Liver (tissue), 8 donors: ENCODE measurements at regions not wholly inside any gene's neighbourhood (a gene's known extent, or its start where the extent isn't known, plus 50 kb on each side); places are given as distances from the start of the nearest gene placed in this dataset.

ENCODE experiments used
- DNase-seq: peaks from one replicate; pipeline ENCODE4 v3.0.0-alpha.2; 2017; ENCODE audit warnings: low spot score
- H3K27ac ChIP-seq, 2 donors: one replicate each; pipeline ENCODE4 v1.7.0; 2013; ENCODE audit warnings: inconsistent platforms in 2 of 2, low read length in 2 of 2, control low read depth in 1 of 2, low read depth in 1 of 2, mild to moderate bottlenecking in 1 of 2
- H3K27me3 ChIP-seq, 4 donors: one replicate each; pipeline versions ENCODE4 v1.6.1 to v1.7.0; 2013; ENCODE audit warnings: low read length in 3 of 4, inconsistent platforms in 1 of 4, mild to moderate bottlenecking in 1 of 4, moderate library complexity in 1 of 4; ENCODE audit not compliant: control insufficient read depth in 4 of 4, insufficient read depth in 4 of 4
- H3K36me3 ChIP-seq, 4 donors: one replicate each; pipeline versions ENCODE4 v1.6.1 to v1.7.0; 2013; ENCODE audit warnings: low read length in 3 of 4, mild to moderate bottlenecking in 3 of 4, low read depth in 1 of 4, moderate library complexity in 1 of 4; ENCODE audit not compliant: control insufficient read depth in 4 of 4, insufficient read depth in 3 of 4
- H3K4me1 ChIP-seq, 4 donors: one replicate each; pipeline versions ENCODE4 v1.6.1 to v1.7.0; 2013; ENCODE audit warnings: low read length in 3 of 4, mild to moderate bottlenecking in 3 of 4, moderate library complexity in 1 of 4; ENCODE audit not compliant: control insufficient read depth in 4 of 4, insufficient read depth in 4 of 4
- H3K4me3 ChIP-seq, 3 donors: one replicate each; pipeline versions ENCODE4 v1.6.1 to v1.7.0; 2013; ENCODE audit warnings: low read length in 3 of 3, control low read depth in 1 of 3, low read depth in 1 of 3, mild to moderate bottlenecking in 1 of 3
- H3K9ac ChIP-seq, 2 donors: one replicate each; pipeline ENCODE4 v1.7.0; 2013; ENCODE audit warnings: low read length in 2 of 2, mild to moderate bottlenecking in 2 of 2, moderate library complexity in 2 of 2, control low read depth in 1 of 2, low read depth in 1 of 2
- H3K9me3 ChIP-seq, 4 donors: one replicate each; pipeline versions ENCODE4 v1.6.1 to v1.7.0; 2013; ENCODE audit warnings: low read length in 3 of 4; ENCODE audit not compliant: control insufficient read depth in 4 of 4
- EGR1 ChIP-seq, 2 donors: IDR thresholded peaks; 2 replicates each; pipeline ENCODE4 v1.6.1; 2016 to 2018; ENCODE audit warnings: antibody characterized with exemption in 2 of 2, low read depth in 2 of 2
- FOXA1 ChIP-seq: IDR thresholded peaks from 2 replicates; pipeline ENCODE4 v1.6.1; 2016; ENCODE audit warnings: antibody characterized with exemption
- FOXA2 ChIP-seq: IDR thresholded peaks from 2 replicates; pipeline ENCODE4 v1.6.1; 2016; ENCODE audit warnings: antibody characterized with exemption
- GABPA ChIP-seq, 2 donors: IDR thresholded peaks in 1 of 2; conservative IDR thresholded peaks in 1 of 2; 2 replicates each; pipeline ENCODE4 v1.6.1; 2016; ENCODE audit warnings: antibody characterized with exemption in 2 of 2, mild to moderate bottlenecking in 1 of 2, moderate library complexity in 1 of 2
- HNF4A ChIP-seq, 2 donors: conservative IDR thresholded peaks; 2 replicates each; pipeline ENCODE4 v1.6.1; 2016; ENCODE audit warnings: antibody characterized with exemption in 2 of 2, mild to moderate bottlenecking in 2 of 2
- HNF4G ChIP-seq: IDR thresholded peaks from 2 replicates; pipeline ENCODE4 v1.6.1; 2016; ENCODE audit warnings: antibody characterized with exemption
- JUND ChIP-seq, 2 donors: IDR thresholded peaks; 2 replicates each; pipeline ENCODE4 v1.6.1; 2016; ENCODE audit warnings: antibody characterized with exemption in 2 of 2
- NR2F2 ChIP-seq: IDR thresholded peaks from 2 replicates; pipeline ENCODE4 v1.6.1; 2016; ENCODE audit warnings: antibody characterized with exemption
- RAD21 ChIP-seq, 2 donors: IDR thresholded peaks; 2 replicates each; pipeline ENCODE4 v1.6.1; 2016; ENCODE audit warnings: antibody characterized with exemption in 2 of 2, mild to moderate bottlenecking in 2 of 2
- RXRA ChIP-seq, 2 donors: IDR thresholded peaks; 2 replicates each; pipeline ENCODE4 v1.6.1; 2017 to 2018; ENCODE audit warnings: antibody characterized with exemption in 2 of 2, mild to moderate bottlenecking in 1 of 2
- SP1 ChIP-seq: IDR thresholded peaks from 2 replicates; pipeline ENCODE4 v1.6.1; 2018; ENCODE audit warnings: antibody characterized with exemption, mild to moderate bottlenecking
- TAF1 ChIP-seq: conservative IDR thresholded peaks from 2 replicates; pipeline ENCODE4 v1.6.1; 2016; ENCODE audit warnings: antibody characterized with exemption, mild to moderate bottlenecking
- YY1 ChIP-seq: IDR thresholded peaks from 2 replicates; pipeline ENCODE4 v1.6.1; 2016; ENCODE audit warnings: antibody characterized with exemption, mild to moderate bottlenecking
- WGBS: extraction: QIAGEN DNeasy Blood & Tissue Kit; methylation state at CpG from one replicate; pipeline ENCODE4 v1.1.7; 2013; 5-methylcytosine and 5-hydroxymethylcytosine counted together
- TF ChIP-seq, protein P1 (sequence below): IDR thresholded peaks from 2 replicates; pipeline ENCODE4 v1.6.1; 2016; ENCODE audit warnings: antibody characterized with exemption
- TF ChIP-seq, protein P2 (sequence below): fragments of 150-350 bp; IDR thresholded peaks from 2 replicates; pipeline ENCODE4 v1.5.1; 2017; ENCODE audit warnings: improper control_type of control experiment, low read depth, low read length; ENCODE audit not compliant: missing input control
- TF ChIP-seq, protein P3 (sequence below): IDR thresholded peaks from 2 replicates; pipeline ENCODE4 v1.6.1; 2016; ENCODE audit warnings: antibody characterized with exemption
- TF ChIP-seq, protein P4 (sequence below): IDR thresholded peaks from 2 replicates; pipeline ENCODE4 v1.6.1; 2016; ENCODE audit warnings: antibody characterized with exemption, mild to moderate bottlenecking
- TF ChIP-seq, protein P5 (sequence below): IDR thresholded peaks from 2 replicates; pipeline ENCODE4 v1.6.1; 2016; ENCODE audit warnings: antibody characterized with exemption
- donor health status: healthy.
- donor health status: healthy.
- donor health status: healthy.
- donor health status: healthy.
- donor health status: healthy.

DNA sequence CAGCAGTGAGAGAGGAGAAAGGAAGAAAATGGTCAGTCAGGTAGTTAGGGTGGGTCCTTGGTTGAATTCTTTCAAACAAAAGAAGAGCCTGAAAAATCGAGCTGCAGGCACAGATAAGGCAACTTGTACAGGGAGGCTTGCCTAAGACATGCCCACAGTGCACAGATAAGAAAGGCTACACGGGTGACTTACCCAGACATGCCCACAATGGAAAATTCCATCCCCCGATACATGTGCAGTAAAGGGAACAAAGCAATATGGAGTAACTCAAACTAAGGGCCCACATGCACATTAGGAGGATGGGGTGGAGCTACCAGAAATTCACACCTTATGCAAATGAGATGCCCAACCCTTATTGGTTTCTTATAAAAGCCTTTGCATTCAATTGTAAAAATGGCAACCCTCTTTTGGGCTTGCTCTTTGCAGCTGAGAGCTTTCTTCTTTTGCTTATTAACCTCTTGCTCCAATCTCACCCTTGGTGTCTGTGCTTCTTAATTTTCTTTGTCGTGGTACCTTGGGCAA is 110.3 kb upstream of the RMP24 start:
- Histone ChIP-seq H3K9ac (no peak overlapping the region), H3K27ac (no peak overlapping the region), H3K4me3 (no peak overlapping the region), H3K36me3 (no peaks in the 10 kb centered on the region), H3K9me3 (no peaks in the 10 kb centered on the region), H3K27me3 (no peaks in the 10 kb centered on the region), H3K4me1 (no peaks in the 10 kb centered on the region)
- 57% methylated on average over 4 of the region's 4 CpGs for WGBS
- DNase-seq: no peak
- no peak for TF ChIP-seq FOXA1
- no peak for TF ChIP-seq HNF4G
- TF ChIP-seq HNF4A (conservative IDR thresholded peaks at IDR 0.05): no peak
- TF ChIP-seq, protein P1, sequence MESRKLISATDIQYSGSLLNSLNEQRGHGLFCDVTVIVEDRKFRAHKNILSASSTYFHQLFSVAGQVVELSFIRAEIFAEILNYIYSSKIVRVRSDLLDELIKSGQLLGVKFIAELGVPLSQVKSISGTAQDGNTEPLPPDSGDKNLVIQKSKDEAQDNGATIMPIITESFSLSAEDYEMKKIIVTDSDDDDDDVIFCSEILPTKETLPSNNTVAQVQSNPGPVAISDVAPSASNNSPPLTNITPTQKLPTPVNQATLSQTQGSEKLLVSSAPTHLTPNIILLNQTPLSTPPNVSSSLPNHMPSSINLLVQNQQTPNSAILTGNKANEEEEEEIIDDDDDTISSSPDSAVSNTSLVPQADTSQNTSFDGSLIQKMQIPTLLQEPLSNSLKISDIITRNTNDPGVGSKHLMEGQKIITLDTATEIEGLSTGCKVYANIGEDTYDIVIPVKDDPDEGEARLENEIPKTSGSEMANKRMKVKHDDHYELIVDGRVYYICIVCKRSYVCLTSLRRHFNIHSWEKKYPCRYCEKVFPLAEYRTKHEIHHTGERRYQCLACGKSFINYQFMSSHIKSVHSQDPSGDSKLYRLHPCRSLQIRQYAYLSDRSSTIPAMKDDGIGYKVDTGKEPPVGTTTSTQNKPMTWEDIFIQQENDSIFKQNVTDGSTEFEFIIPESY: no peak
- TF ChIP-seq, protein P2, sequence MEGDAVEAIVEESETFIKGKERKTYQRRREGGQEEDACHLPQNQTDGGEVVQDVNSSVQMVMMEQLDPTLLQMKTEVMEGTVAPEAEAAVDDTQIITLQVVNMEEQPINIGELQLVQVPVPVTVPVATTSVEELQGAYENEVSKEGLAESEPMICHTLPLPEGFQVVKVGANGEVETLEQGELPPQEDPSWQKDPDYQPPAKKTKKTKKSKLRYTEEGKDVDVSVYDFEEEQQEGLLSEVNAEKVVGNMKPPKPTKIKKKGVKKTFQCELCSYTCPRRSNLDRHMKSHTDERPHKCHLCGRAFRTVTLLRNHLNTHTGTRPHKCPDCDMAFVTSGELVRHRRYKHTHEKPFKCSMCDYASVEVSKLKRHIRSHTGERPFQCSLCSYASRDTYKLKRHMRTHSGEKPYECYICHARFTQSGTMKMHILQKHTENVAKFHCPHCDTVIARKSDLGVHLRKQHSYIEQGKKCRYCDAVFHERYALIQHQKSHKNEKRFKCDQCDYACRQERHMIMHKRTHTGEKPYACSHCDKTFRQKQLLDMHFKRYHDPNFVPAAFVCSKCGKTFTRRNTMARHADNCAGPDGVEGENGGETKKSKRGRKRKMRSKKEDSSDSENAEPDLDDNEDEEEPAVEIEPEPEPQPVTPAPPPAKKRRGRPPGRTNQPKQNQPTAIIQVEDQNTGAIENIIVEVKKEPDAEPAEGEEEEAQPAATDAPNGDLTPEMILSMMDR: no peak
- TF ChIP-seq, protein P3, sequence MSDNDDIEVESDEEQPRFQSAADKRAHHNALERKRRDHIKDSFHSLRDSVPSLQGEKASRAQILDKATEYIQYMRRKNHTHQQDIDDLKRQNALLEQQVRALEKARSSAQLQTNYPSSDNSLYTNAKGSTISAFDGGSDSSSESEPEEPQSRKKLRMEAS: no peak
- TF ChIP-seq SP1: no peak
- no peak for TF ChIP-seq EGR1 (IDR thresholded peaks at IDR 0.05; ENCODE audit: low read depth in 2 of 2)
- TF ChIP-seq YY1: no peak
- no peak for TF ChIP-seq JUND (IDR thresholded peaks at IDR 0.05)
- no peak for TF ChIP-seq NR2F2
- no peak for TF ChIP-seq GABPA (IDR thresholded peaks at IDR 0.05 in 1 of 2, conservative IDR thresholded peaks at IDR 0.05 in 1 of 2)
- TF ChIP-seq, protein P4, sequence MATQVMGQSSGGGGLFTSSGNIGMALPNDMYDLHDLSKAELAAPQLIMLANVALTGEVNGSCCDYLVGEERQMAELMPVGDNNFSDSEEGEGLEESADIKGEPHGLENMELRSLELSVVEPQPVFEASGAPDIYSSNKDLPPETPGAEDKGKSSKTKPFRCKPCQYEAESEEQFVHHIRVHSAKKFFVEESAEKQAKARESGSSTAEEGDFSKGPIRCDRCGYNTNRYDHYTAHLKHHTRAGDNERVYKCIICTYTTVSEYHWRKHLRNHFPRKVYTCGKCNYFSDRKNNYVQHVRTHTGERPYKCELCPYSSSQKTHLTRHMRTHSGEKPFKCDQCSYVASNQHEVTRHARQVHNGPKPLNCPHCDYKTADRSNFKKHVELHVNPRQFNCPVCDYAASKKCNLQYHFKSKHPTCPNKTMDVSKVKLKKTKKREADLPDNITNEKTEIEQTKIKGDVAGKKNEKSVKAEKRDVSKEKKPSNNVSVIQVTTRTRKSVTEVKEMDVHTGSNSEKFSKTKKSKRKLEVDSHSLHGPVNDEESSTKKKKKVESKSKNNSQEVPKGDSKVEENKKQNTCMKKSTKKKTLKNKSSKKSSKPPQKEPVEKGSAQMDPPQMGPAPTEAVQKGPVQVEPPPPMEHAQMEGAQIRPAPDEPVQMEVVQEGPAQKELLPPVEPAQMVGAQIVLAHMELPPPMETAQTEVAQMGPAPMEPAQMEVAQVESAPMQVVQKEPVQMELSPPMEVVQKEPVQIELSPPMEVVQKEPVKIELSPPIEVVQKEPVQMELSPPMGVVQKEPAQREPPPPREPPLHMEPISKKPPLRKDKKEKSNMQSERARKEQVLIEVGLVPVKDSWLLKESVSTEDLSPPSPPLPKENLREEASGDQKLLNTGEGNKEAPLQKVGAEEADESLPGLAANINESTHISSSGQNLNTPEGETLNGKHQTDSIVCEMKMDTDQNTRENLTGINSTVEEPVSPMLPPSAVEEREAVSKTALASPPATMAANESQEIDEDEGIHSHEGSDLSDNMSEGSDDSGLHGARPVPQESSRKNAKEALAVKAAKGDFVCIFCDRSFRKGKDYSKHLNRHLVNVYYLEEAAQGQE: no peak
- no peak for TF ChIP-seq RAD21 (IDR thresholded peaks at IDR 0.05)
- TF ChIP-seq, protein P5, sequence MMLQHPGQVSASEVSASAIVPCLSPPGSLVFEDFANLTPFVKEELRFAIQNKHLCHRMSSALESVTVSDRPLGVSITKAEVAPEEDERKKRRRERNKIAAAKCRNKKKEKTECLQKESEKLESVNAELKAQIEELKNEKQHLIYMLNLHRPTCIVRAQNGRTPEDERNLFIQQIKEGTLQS: no peak
- no peak for TF ChIP-seq FOXA2
- TF ChIP-seq TAF1: no peak
- TF ChIP-seq RXRA (IDR thresholded peaks at IDR 0.05): no peak
